Erythroblast (primary cell): ENCODE measurements at regions not wholly inside any gene's neighbourhood (a gene's known extent, or its start where the extent isn't known, plus 50 kb on each side); places are given as distances from the start of the nearest gene placed in this dataset.

ENCODE experiments used
- GATA1 ChIP-seq: IDR thresholded peaks from 2 replicates; pipeline ENCODE4 v1.6.1; 2011; ENCODE audit warnings: low read depth, mild to moderate bottlenecking, control low read depth, low read length, moderate library complexity
- POLR2A ChIP-seq: IDR thresholded peaks from 2 replicates; pipeline ENCODE4 v1.6.1; 2011; ENCODE audit warnings: mild to moderate bottlenecking, low read length

DNA sequence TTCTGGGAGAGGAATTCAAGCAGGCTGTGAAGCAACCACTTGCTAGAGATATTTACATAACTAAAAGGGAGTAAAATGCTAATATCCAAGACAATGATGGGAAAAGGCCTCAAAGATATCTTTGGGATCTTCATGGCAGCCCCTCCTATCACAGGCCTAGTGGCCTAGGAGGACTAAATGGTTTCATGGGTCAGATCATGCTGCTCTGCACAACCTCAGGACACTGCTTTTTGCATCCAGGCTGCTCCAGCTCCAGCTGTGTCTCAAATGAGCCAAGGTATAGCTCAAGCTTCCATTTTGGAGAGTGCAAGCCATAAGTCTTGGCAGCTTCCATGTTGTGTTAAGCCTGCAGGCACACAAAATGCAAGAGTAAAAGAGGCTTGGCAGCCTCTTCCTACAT, 195.6 kb upstream of the SSTR1 start:
- TF ChIP-seq POLR2A (no peak), GATA1 (no peak)
